Loucy (cell line): ENCODE measurements at regions not wholly inside any gene's neighbourhood (a gene's known extent, or its start where the extent isn't known, plus 50 kb on each side); places are given as distances from the start of the nearest gene placed in this dataset.

Experiments used
- CTCF ChIP-seq: fragments of 200-600 bp; sonication (generic); conservative IDR thresholded peaks from 2 replicates; pipeline ENCODE4 v1.5.1; 2014; ENCODE audit warnings: mild to moderate bottlenecking, antibody characterized with exemption, low read length
- EZH2phosphoT487 ChIP-seq: fragments of 200-600 bp; IDR thresholded peaks from 2 replicates; pipeline ENCODE4 v1.6.1; 2018; ENCODE audit warnings: antibody characterized with exemption, mild to moderate bottlenecking, moderate library complexity, borderline replicate concordance

DNA sequence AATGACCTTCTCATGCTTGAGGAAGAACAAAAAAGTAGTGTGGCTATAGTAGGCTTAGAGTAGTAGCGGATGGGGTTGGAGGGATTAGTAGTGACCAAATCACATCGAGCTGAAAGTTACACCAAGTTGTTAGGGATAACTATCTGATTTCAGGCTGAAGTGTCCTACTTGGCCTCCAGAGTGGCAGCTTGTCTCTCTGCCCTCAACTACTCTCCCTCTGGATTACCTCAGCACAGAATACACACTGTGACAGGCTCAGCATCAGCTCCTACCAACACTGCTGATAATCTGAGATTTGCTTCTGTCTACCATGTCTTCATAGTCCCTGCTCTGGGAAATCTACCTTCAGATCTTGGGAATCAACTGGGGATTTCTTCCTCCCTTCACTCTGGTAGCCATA lies 714.6 kb upstream of the GRAMD2B start:
- TF ChIP-seq CTCF (no peak), EZH2phosphoT487 (no peak)
